T-cell (primary cell): ENCODE measurements at regions not wholly inside any gene's neighbourhood (a gene's known extent, or its start where the extent isn't known, plus 50 kb on each side); places are given as distances from the start of the nearest gene placed in this dataset.

ENCODE experiments used
- ATAC-seq, 4 experiments: fragments of 200-7000 bp in 3 of 4; fragments of 150-1000 bp in 1 of 4; cut with Tn5 transposase; replicated peaks in 1 of 4; 1 replicate in 3 of 4; 2 replicates in 1 of 4; pipeline ENCODE4 v1.10.0; 2021; ENCODE audit warnings: moderate library complexity in 3 of 4, mild to moderate bottlenecking in 2 of 4, moderate number of reproducible peaks in 1 of 4
- CTCF ChIA-PET, 2 donors: fragments of 300-600 bp; sonication (Branson Sonifier 250); formaldehyde crosslinking; loops; one replicate each; lab custom pipeline; 2022; ENCODE audit warnings: antibody characterized with exemption in 2 of 2; lab: Charles Lee
- POLR2A ChIA-PET, 2 donors: fragments of 300-600 bp; sonication (Branson Sonifier 250); formaldehyde crosslinking; loops; one replicate each; lab custom pipeline; 2022; ENCODE audit warnings: antibody characterized with exemption in 2 of 2; lab: Charles Lee
- DNase-seq, 35 experiments: peaks; one replicate each; pipeline versions ENCODE4 v3.0.0 to v3.0.0-alpha.2; 2013 to 2023
- H3K27ac ChIP-seq: one replicate; pipeline ENCODE4 v1.5.1; 2013; ENCODE audit warnings: low read length
- H3K27me3 ChIP-seq, 2 experiments: replicated peaks in 1 of 2; 1 replicate in 1 of 2; 2 replicates in 1 of 2; pipeline versions ENCODE4 v1.6.1 to v1.7.0; 2013; ENCODE audit warnings: low read length in 1 of 2, mixed read lengths in 1 of 2; ENCODE audit not compliant: control insufficient read depth in 2 of 2, insufficient read depth in 2 of 2; ENCODE audit errors: extremely low read depth in 1 of 2
- H3K36me3 ChIP-seq, 2 donors: 1 replicate in 1 of 2; 2 replicates in 1 of 2; pipeline versions ENCODE4 v1.6.1 to v1.7.0; 2013; ENCODE audit warnings: low read length in 1 of 2; ENCODE audit not compliant: control insufficient read depth in 2 of 2, insufficient read depth in 1 of 2; ENCODE audit errors: extremely low read depth in 1 of 2
- H3K4me1 ChIP-seq, 2 experiments: 1 replicate in 1 of 2; 2 replicates in 1 of 2; pipeline versions ENCODE4 v1.6.1 to v1.7.0; 2013; ENCODE audit warnings: low read length in 2 of 2, mixed read lengths in 1 of 2; ENCODE audit not compliant: insufficient read depth in 2 of 2, control insufficient read depth in 1 of 2; ENCODE audit errors: extremely low read depth in 1 of 2
- H3K4me3 ChIP-seq, 2 donors: 1 replicate in 1 of 2; 2 replicates in 1 of 2; pipeline versions ENCODE4 v1.5.1 to v1.7.0; 2013; ENCODE audit warnings: mild to moderate bottlenecking in 2 of 2, low read length in 1 of 2, moderate library complexity in 1 of 2; ENCODE audit not compliant: control insufficient read depth in 1 of 2; ENCODE audit errors: extremely low read depth in 1 of 2
- H3K9me3 ChIP-seq: 2 replicates; pipeline ENCODE4 v1.7.0; 2013
- H3K27ac Mint-ChIP-seq, 2 donors: one replicate each; pipeline ENCODE4 v1.8.0; 2020 to 2021; ENCODE audit warnings: mild to moderate bottlenecking in 2 of 2, mixed read lengths in 2 of 2
- H3K27me3 Mint-ChIP-seq, 2 donors: one replicate each; pipeline ENCODE4 v1.8.0; 2021 to 2022; ENCODE audit warnings: mixed read lengths in 2 of 2
- H3K36me3 Mint-ChIP-seq: one replicate; pipeline ENCODE4 v1.8.0; 2021; ENCODE audit warnings: mixed read lengths
- H3K4me1 Mint-ChIP-seq, 3 donors: one replicate each; pipeline ENCODE4 v1.8.0; 2020 to 2022; ENCODE audit warnings: mixed read lengths in 3 of 3, mild to moderate bottlenecking in 1 of 3
- H3K4me3 Mint-ChIP-seq, 3 donors: one replicate each; pipeline ENCODE4 v1.8.0; 2020 to 2022; ENCODE audit warnings: mild to moderate bottlenecking in 3 of 3, mixed read lengths in 3 of 3, moderate library complexity in 3 of 3
- H3K9me3 Mint-ChIP-seq, 3 donors: one replicate each; pipeline ENCODE4 v1.8.0; 2020 to 2022; ENCODE audit warnings: mixed read lengths in 3 of 3
- WGBS: methylation state at CpG from one replicate; pipeline ENCODE4 v1.1.5; 2013; ENCODE audit warnings: missing lambda C conversion rate; ENCODE audit not compliant: insufficient coverage; 5-methylcytosine and 5-hydroxymethylcytosine counted together

- Mint-ChIP-seq H3K36me3 (no peaks in the 10 kb centered on the region), H3K27me3 (no peaks in the 10 kb centered on the region), H3K27ac (no peak overlapping the region), H3K4me3 (no peak overlapping the region), H3K4me1 (no peaks in the 10 kb centered on the region), H3K9me3 (peaks cover 11 to 23% (median 15%) of the 10 kb centered on the region in 3 donors)
- no CpG with 5 or more reads among the region's 3 CpGs for WGBS
- no peaks in the 10 kb centered on the region for H3K4me1 ChIP-seq
- no peak overlapping the region for H3K27ac ChIP-seq
- POLR2A ChIA-PET: no interaction called here
- no peaks in the 10 kb centered on the region for H3K27me3 ChIP-seq
- ATAC-seq: no peak
- H3K36me3 ChIP-seq: no peaks in the 10 kb centered on the region
- CTCF ChIA-PET: no interaction called here
- H3K4me3 ChIP-seq: no peak overlapping the region
- no peaks in the 10 kb centered on the region for H3K9me3 ChIP-seq
- no peak for DNase-seq
These were observed 112.0 kb upstream of the LRRC7 start for GRCh38 chr1:69455718-69456117.

- H3K27ac ChIP-seq: no peak overlapping the region
- ChIA-PET POLR2A (no interaction called here), CTCF (no interaction called here)
- H3K27ac Mint-ChIP-seq: no peak overlapping the region
- no peaks in the 10 kb centered on the region for H3K27me3 ChIP-seq
- no peak overlapping the region for H3K4me3 ChIP-seq
- no peaks in the 10 kb centered on the region for H3K27me3 Mint-ChIP-seq
- DNase-seq (no peak), ATAC-seq (no peak)
- no peaks in the 10 kb centered on the region for H3K9me3 ChIP-seq
- H3K36me3 Mint-ChIP-seq: no peaks in the 10 kb centered on the region
- no peaks in the 10 kb centered on the region for H3K4me1 ChIP-seq
- H3K9me3 Mint-ChIP-seq: peaks cover 9 to 20% (median 13%) of the 10 kb centered on the region in 3 donors
- H3K4me3 Mint-ChIP-seq: no peak overlapping the region
- H3K36me3 ChIP-seq: no peaks in the 10 kb centered on the region
- no peaks in the 10 kb centered on the region for H3K4me1 Mint-ChIP-seq
These were observed 108.5 kb upstream of the LRRC7 start for GRCh38 chr1:69459244-69459643.

GRCh38 chr1:69475021-69475420, 92.7 kb upstream of the LRRC7 start:
- WGBS: 60% methylated on average over 1 of the region's 2 CpGs
- CTCF ChIA-PET: no interaction called here
- Histone ChIP-seq H3K36me3 (no peaks in the 10 kb centered on the region), H3K4me1 (no peaks in the 10 kb centered on the region), H3K27me3 (no peaks in the 10 kb centered on the region), H3K9me3 (no peaks in the 10 kb centered on the region), H3K4me3 (no peak overlapping the region), H3K27ac (no peak overlapping the region)
- H3K4me1 Mint-ChIP-seq: no peaks in the 10 kb centered on the region
- POLR2A ChIA-PET: interaction anchor here in 1 of 2 donors (0.9 kb wide), 1 partner anchor 9 kb away, joined by 3 read pairs; no protein-coding TSS in a partner anchor
- no peak for DNase-seq
- H3K9me3 Mint-ChIP-seq: peaks cover 0 to 11% (median 9%) of the 10 kb centered on the region in 3 donors
- no peaks in the 10 kb centered on the region for H3K27me3 Mint-ChIP-seq
- H3K36me3 Mint-ChIP-seq: no peaks in the 10 kb centered on the region
- H3K4me3 Mint-ChIP-seq: no peak overlapping the region
- no peak overlapping the region for H3K27ac Mint-ChIP-seq
- no peak for ATAC-seq

- WGBS: no CpG with 5 or more reads among the region's 1 CpG
These were observed 88.0 kb upstream of the LRRC7 start for GRCh38 chr1:69479734-69480133.

GRCh38 chr1:69483246-69483645, 84.5 kb upstream of the LRRC7 start:
- Mint-ChIP-seq H3K36me3 (no peaks in the 10 kb centered on the region), H3K27me3 (no peaks in the 10 kb centered on the region), H3K4me3 (no peak overlapping the region), H3K27ac (no peak overlapping the region), H3K4me1 (no peaks in the 10 kb centered on the region), H3K9me3 (peaks cover 0 to 4% (median 3%) of the 10 kb centered on the region in 3 donors)
- Histone ChIP-seq H3K4me3 (no peak overlapping the region), H3K9me3 (no peaks in the 10 kb centered on the region), H3K4me1 (no peaks in the 10 kb centered on the region), H3K27ac (no peak overlapping the region), H3K36me3 (no peaks in the 10 kb centered on the region), H3K27me3 (no peaks in the 10 kb centered on the region)
- 13% methylated on average over 1 of the region's 2 CpGs for WGBS
- ChIA-PET POLR2A (no interaction called here), CTCF (no interaction called here)
- ATAC-seq (no peak), DNase-seq (no peak)

More at GRCh38 chr1:69479734-69480133, 88.0 kb upstream of the LRRC7 start:
- no peaks in the 10 kb centered on the region for H3K4me1 ChIP-seq
- ChIA-PET POLR2A (no interaction called here), CTCF (no interaction called here)
- H3K27ac ChIP-seq: no peak overlapping the region
- Mint-ChIP-seq H3K9me3 (peaks cover 0 to 6% (median 0%) of the 10 kb centered on the region in 3 donors), H3K4me1 (no peaks in the 10 kb centered on the region), H3K27ac (no peak overlapping the region), H3K27me3 (no peaks in the 10 kb centered on the region), H3K4me3 (no peak overlapping the region), H3K36me3 (no peaks in the 10 kb centered on the region)
- H3K27me3 ChIP-seq: no peaks in the 10 kb centered on the region
- no peaks in the 10 kb centered on the region for H3K36me3 ChIP-seq
- ATAC-seq (no peak), DNase-seq (no peak)
- no peak overlapping the region for H3K4me3 ChIP-seq
- no peaks in the 10 kb centered on the region for H3K9me3 ChIP-seq

- no CpG with 5 or more reads among the region's 1 CpG for WGBS
- no peak for ATAC-seq
- H3K9me3 Mint-ChIP-seq: peaks cover 0 to 20% (median 9%) of the 10 kb centered on the region in 3 donors
- Histone ChIP-seq H3K27ac (no peak overlapping the region), H3K27me3 (no peaks in the 10 kb centered on the region), H3K4me3 (no peak overlapping the region), H3K36me3 (no peaks in the 10 kb centered on the region), H3K4me1 (no peaks in the 10 kb centered on the region), H3K9me3 (no peaks in the 10 kb centered on the region)
- no peaks in the 10 kb centered on the region for H3K4me1 Mint-ChIP-seq
- no peaks in the 10 kb centered on the region for H3K36me3 Mint-ChIP-seq
- H3K27me3 Mint-ChIP-seq: no peaks in the 10 kb centered on the region
- CTCF ChIA-PET: no interaction called here
- DNase-seq: no peak
- POLR2A ChIA-PET: no interaction called here
- H3K4me3 Mint-ChIP-seq: no peak overlapping the region
- no peak overlapping the region for H3K27ac Mint-ChIP-seq
These were observed 82.1 kb upstream of the LRRC7 start for GRCh38 chr1:69485616-69486015.

GRCh38 chr1:69491416-69491815, 76.3 kb upstream of the LRRC7 start:
- Histone ChIP-seq H3K9me3 (no peaks in the 10 kb centered on the region), H3K27me3 (no peaks in the 10 kb centered on the region), H3K36me3 (no peaks in the 10 kb centered on the region), H3K27ac (no peak overlapping the region), H3K4me3 (no peak overlapping the region), H3K4me1 (no peaks in the 10 kb centered on the region)
- peaks cover 0 to 22% (median 9%) of the 10 kb centered on the region in 3 donors for H3K9me3 Mint-ChIP-seq
- WGBS: no CpG with 5 or more reads among the region's 2 CpGs
- H3K27me3 Mint-ChIP-seq: no peaks in the 10 kb centered on the region
- ATAC-seq (no peak), DNase-seq (no peak)
- H3K4me3 Mint-ChIP-seq: no peak overlapping the region
- H3K27ac Mint-ChIP-seq: no peak overlapping the region
- POLR2A ChIA-PET: no interaction called here
- H3K36me3 Mint-ChIP-seq: no peaks in the 10 kb centered on the region
- no peaks in the 10 kb centered on the region for H3K4me1 Mint-ChIP-seq
- CTCF ChIA-PET: no interaction called here
